Neural cell (in vitro differentiated cells): ENCODE measurements at regions not wholly inside any gene's neighbourhood (a gene's known extent, or its start where the extent isn't known, plus 50 kb on each side); places are given as distances from the start of the nearest gene placed in this dataset.

ENCODE experiments used
- H2AFZ ChIP-seq: fragments of 200-600, 300-800 bp; sonication (generic), shearing (Covaris generic); 2 replicates; pipeline ENCODE4 v1.6.0; 2014; ENCODE audit warnings: low read depth, mild to moderate bottlenecking, antibody characterized with exemption, low read length, moderate library complexity
- H3F3A ChIP-seq: fragments of 200-600 bp; shearing (Covaris generic); 2 replicates; pipeline ENCODE4 v1.6.1; 2016; ENCODE audit warnings: mild to moderate bottlenecking, moderate library complexity, mixed read lengths, antibody characterized with exemption, low read length; ENCODE audit not compliant: insufficient read depth, poor library complexity, severe bottlenecking
- H3K27ac ChIP-seq: fragments of 200-600, 300-800 bp; sonication (generic), shearing (Covaris generic); 2 replicates; pipeline ENCODE4 v1.5.1; 2014; ENCODE audit warnings: mild to moderate bottlenecking, low read length, moderate library complexity
- H3K27me3 ChIP-seq: fragments of 300-800, 200-600 bp; sonication (generic), shearing (Covaris generic); 2 replicates; pipeline ENCODE4 v1.6.0; 2014; ENCODE audit warnings: mild to moderate bottlenecking, low read depth, low read length, moderate library complexity; ENCODE audit not compliant: insufficient read depth
- H3K36me3 ChIP-seq: fragments of 300-800, 200-600 bp; sonication (generic), shearing (Covaris generic); 2 replicates; pipeline ENCODE4 v1.5.1; 2014; ENCODE audit warnings: mild to moderate bottlenecking, antibody characterized with exemption, low read length, moderate library complexity; ENCODE audit not compliant: insufficient read depth
- H3K4me2 ChIP-seq: fragments of 300-800, 200-600 bp; sonication (generic), shearing (Covaris generic); 2 replicates; pipeline ENCODE4 v1.6.0; 2014; ENCODE audit warnings: mild to moderate bottlenecking, low read length
- H3K4me3 ChIP-seq: fragments of 300-800, 200-600 bp; sonication (generic), shearing (Covaris generic); 2 replicates; pipeline ENCODE4 v1.5.1; 2014; ENCODE audit warnings: mild to moderate bottlenecking, low read length, moderate library complexity
- H3K79me2 ChIP-seq: fragments of 200-600 bp; shearing (Covaris generic); replicated peaks from 2 replicates; pipeline ENCODE4 v1.6.0; 2014; ENCODE audit warnings: mild to moderate bottlenecking, low read length, moderate library complexity; ENCODE audit not compliant: insufficient read depth
- H3K9ac ChIP-seq: fragments of 300-800, 200-600 bp; sonication (generic), shearing (Covaris generic); 2 replicates; pipeline ENCODE4 v1.6.1; 2016; ENCODE audit warnings: mild to moderate bottlenecking, low read length, mixed read lengths
- H3K9me2 ChIP-seq: fragments of 200-600 bp; shearing (Covaris generic); 2 replicates; pipeline ENCODE4 v1.6.1; 2016; ENCODE audit warnings: mild to moderate bottlenecking, low read length, mixed read lengths; ENCODE audit not compliant: insufficient read depth
- H3K9me3 ChIP-seq: fragments of 200-600, 300-800 bp; sonication (generic), shearing (Covaris generic); 2 replicates; pipeline ENCODE4 v1.6.1; 2016; ENCODE audit warnings: mild to moderate bottlenecking, mixed run types, low read length, moderate library complexity, mixed read lengths
- H4K20me1 ChIP-seq: fragments of 200-600 bp; shearing (Covaris generic); 2 replicates; pipeline ENCODE4 v1.6.1; 2016; ENCODE audit warnings: mild to moderate bottlenecking, mixed run types; ENCODE audit not compliant: insufficient read depth
- EP300 ChIP-seq: fragments of 450-650 bp; conservative IDR thresholded peaks from 2 replicates; pipeline ENCODE4 v1.6.1; 2014; ENCODE audit warnings: antibody characterized with exemption, mild to moderate bottlenecking, moderate library complexity; ENCODE audit not compliant: poor library complexity, severe bottlenecking
- EZH2 ChIP-seq: fragments of 200-600, 300-800 bp; shearing (Covaris generic), sonication (generic); IDR thresholded peaks from 2 replicates; pipeline ENCODE4 v1.6.1; 2014; ENCODE audit warnings: antibody characterized with exemption, low read length, borderline replicate concordance, mild to moderate bottlenecking; ENCODE audit not compliant: insufficient read depth, poor library complexity, severe bottlenecking
- MXI1 ChIP-seq: fragments of 450-650 bp; conservative IDR thresholded peaks from 2 replicates; pipeline ENCODE4 v1.6.1; 2014; ENCODE audit warnings: antibody characterized with exemption, mild to moderate bottlenecking; ENCODE audit not compliant: poor library complexity, severe bottlenecking
- POLR2AphosphoS5 ChIP-seq: IDR thresholded peaks from 2 replicates; pipeline ENCODE4 v1.6.1; 2012
- RAD21 ChIP-seq: fragments of 450-650 bp; conservative IDR thresholded peaks from 2 replicates; pipeline ENCODE4 v1.6.1; 2014; ENCODE audit warnings: antibody characterized with exemption, mild to moderate bottlenecking, moderate library complexity
- SMC3 ChIP-seq: fragments of 450-650 bp; conservative IDR thresholded peaks from 2 replicates; pipeline ENCODE4 v1.6.1; 2014; ENCODE audit warnings: antibody characterized with exemption, mild to moderate bottlenecking, moderate library complexity; ENCODE audit not compliant: poor library complexity
- TAF1 ChIP-seq: IDR thresholded peaks from 2 replicates; pipeline ENCODE4 v1.6.1; 2012; ENCODE audit warnings: low read depth
- TF ChIP-seq, protein P1 (sequence below): IDR thresholded peaks from 2 replicates; pipeline ENCODE4 v1.6.1; 2012; ENCODE audit warnings: borderline replicate concordance
- TF ChIP-seq, protein P2 (sequence below): fragments of 450-650 bp; IDR thresholded peaks from 2 replicates; pipeline ENCODE4 v1.5.1; 2014; ENCODE audit warnings: antibody characterized with exemption, mild to moderate bottlenecking, moderate library complexity; ENCODE audit not compliant: poor library complexity, severe bottlenecking

DNA sequence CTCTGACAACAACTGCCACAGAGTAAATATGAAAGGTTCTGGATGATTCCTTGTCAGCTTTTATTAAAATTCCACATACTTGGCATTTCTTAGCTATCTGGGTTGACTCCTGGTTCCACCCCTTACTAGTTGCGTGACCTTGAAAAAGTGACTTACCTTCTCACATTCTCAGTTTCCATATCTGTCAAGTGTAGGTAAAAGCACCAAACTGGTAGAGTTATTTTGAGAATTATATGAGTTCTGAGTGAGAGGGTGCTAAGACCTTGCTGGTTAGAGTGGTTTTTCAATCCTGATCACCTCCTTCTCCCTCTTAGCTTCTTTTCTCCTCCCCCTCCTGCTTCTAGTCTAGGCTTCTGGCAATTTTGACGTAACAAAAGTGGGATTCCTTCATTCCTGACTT lies 83.4 kb upstream of the ABCD3 start:
- Histone ChIP-seq H3K4me3 (no peak overlapping the region), H2AFZ (no peak overlapping the region), H3K36me3 (no peaks in the 10 kb centered on the region), H3K27me3 (no peaks in the 10 kb centered on the region), H3K9me3 (no peaks in the 10 kb centered on the region), H3K4me2 (no peak overlapping the region), H3K9me2 (no peaks in the 10 kb centered on the region), H3K27ac (no peak overlapping the region), H3F3A (no peaks in the 10 kb centered on the region), H4K20me1 (no peaks in the 10 kb centered on the region), H3K9ac (no peak overlapping the region), H3K79me2 (no peaks in the 10 kb centered on the region)
- TF ChIP-seq SMC3 (no peak), POLR2AphosphoS5 (no peak), RAD21 (no peak), TAF1 (no peak)
- TF ChIP-seq, protein P1, sequence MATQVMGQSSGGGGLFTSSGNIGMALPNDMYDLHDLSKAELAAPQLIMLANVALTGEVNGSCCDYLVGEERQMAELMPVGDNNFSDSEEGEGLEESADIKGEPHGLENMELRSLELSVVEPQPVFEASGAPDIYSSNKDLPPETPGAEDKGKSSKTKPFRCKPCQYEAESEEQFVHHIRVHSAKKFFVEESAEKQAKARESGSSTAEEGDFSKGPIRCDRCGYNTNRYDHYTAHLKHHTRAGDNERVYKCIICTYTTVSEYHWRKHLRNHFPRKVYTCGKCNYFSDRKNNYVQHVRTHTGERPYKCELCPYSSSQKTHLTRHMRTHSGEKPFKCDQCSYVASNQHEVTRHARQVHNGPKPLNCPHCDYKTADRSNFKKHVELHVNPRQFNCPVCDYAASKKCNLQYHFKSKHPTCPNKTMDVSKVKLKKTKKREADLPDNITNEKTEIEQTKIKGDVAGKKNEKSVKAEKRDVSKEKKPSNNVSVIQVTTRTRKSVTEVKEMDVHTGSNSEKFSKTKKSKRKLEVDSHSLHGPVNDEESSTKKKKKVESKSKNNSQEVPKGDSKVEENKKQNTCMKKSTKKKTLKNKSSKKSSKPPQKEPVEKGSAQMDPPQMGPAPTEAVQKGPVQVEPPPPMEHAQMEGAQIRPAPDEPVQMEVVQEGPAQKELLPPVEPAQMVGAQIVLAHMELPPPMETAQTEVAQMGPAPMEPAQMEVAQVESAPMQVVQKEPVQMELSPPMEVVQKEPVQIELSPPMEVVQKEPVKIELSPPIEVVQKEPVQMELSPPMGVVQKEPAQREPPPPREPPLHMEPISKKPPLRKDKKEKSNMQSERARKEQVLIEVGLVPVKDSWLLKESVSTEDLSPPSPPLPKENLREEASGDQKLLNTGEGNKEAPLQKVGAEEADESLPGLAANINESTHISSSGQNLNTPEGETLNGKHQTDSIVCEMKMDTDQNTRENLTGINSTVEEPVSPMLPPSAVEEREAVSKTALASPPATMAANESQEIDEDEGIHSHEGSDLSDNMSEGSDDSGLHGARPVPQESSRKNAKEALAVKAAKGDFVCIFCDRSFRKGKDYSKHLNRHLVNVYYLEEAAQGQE, result no peak

DNA sequence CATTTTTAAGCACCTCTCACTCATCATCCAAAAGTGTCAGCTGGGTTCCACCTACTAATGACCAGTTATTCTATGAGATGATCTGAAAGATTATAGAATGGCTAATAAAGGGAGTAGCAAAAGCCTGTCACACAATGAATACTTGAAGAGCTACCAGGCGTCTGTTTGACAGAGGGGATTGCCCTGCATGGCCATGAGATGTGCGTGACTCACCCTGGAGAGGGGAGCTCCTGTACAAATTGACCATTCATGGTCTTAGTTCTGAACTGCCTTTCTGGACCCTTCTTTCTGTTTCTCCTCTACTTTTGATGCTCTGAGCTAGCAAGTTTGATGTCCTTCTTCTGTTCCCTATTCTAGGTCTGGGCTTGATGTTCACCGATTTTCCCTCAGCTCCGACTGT lies 85.2 kb upstream of the ABCD3 start:
- Histone ChIP-seq H3K4me2 (no peak overlapping the region), H3F3A (no peaks in the 10 kb centered on the region), H3K27me3 (no peaks in the 10 kb centered on the region), H3K9me2 (no peaks in the 10 kb centered on the region), H3K36me3 (no peaks in the 10 kb centered on the region), H2AFZ (no peak overlapping the region), H3K4me3 (no peak overlapping the region), H3K9me3 (no peaks in the 10 kb centered on the region), H3K79me2 (no peaks in the 10 kb centered on the region), H4K20me1 (no peaks in the 10 kb centered on the region), H3K27ac (no peak overlapping the region), H3K9ac (no peak overlapping the region)
- TF ChIP-seq MXI1 (no peak), TAF1 (no peak), EZH2 (no peak), RAD21 (no peak), SMC3 (no peak), POLR2AphosphoS5 (no peak), EP300 (no peak)
- TF ChIP-seq, protein P2, sequence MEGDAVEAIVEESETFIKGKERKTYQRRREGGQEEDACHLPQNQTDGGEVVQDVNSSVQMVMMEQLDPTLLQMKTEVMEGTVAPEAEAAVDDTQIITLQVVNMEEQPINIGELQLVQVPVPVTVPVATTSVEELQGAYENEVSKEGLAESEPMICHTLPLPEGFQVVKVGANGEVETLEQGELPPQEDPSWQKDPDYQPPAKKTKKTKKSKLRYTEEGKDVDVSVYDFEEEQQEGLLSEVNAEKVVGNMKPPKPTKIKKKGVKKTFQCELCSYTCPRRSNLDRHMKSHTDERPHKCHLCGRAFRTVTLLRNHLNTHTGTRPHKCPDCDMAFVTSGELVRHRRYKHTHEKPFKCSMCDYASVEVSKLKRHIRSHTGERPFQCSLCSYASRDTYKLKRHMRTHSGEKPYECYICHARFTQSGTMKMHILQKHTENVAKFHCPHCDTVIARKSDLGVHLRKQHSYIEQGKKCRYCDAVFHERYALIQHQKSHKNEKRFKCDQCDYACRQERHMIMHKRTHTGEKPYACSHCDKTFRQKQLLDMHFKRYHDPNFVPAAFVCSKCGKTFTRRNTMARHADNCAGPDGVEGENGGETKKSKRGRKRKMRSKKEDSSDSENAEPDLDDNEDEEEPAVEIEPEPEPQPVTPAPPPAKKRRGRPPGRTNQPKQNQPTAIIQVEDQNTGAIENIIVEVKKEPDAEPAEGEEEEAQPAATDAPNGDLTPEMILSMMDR, result no peak
- TF ChIP-seq, protein P1, result no peak
